GM23338 (cell line): ENCODE measurements at regions not wholly inside any gene's neighbourhood (a gene's known extent, or its start where the extent isn't known, plus 50 kb on each side); places are given as distances from the start of the nearest gene placed in this dataset.

Experiments used
- CREB1 ChIP-seq: fragments of 250-450 bp; sonication (Bioruptor Pico); IDR thresholded peaks from 2 replicates; pipeline ENCODE4 v1.5.0; 2020; ENCODE audit warnings: low read depth, mild to moderate bottlenecking, moderate library complexity
- EZH2 ChIP-seq: fragments of 200-600 bp; sonication (generic); IDR thresholded peaks from one replicate; pipeline ENCODE4 v1.8.0; 2017; ENCODE audit warnings: antibody characterized with exemption, mild to moderate bottlenecking, low read depth; ENCODE audit not compliant: unreplicated experiment
- EZH2phosphoT487 ChIP-seq: fragments of 200-600 bp; sonication (generic); IDR thresholded peaks from one replicate; pipeline ENCODE4 v1.8.1; 2018; ENCODE audit warnings: antibody characterized with exemption; ENCODE audit not compliant: unreplicated experiment
- JUNB ChIP-seq: IDR thresholded peaks from one replicate; pipeline ENCODE4 v1.6.1; 2016; ENCODE audit warnings: antibody characterized with exemption; ENCODE audit not compliant: unreplicated experiment
- NANOG ChIP-seq: IDR thresholded peaks from 2 replicates; pipeline ENCODE4 v1.6.1; 2016; ENCODE audit warnings: antibody characterized with exemption, borderline replicate concordance
- POLR2AphosphoS5 ChIP-seq: IDR thresholded peaks from 2 replicates; pipeline ENCODE4 v1.6.1; 2016; ENCODE audit warnings: antibody characterized with exemption, low read depth
- STAT1 ChIP-seq: IDR thresholded peaks from one replicate; pipeline ENCODE4 v1.6.1; 2016; ENCODE audit warnings: antibody characterized with exemption; ENCODE audit not compliant: unreplicated experiment
- ZNF331 ChIP-seq: fragments of 250-450 bp; sonication (Bioruptor Pico); IDR thresholded peaks from 2 replicates; pipeline ENCODE4 v1.5.0; 2020; ENCODE audit warnings: low read depth, mild to moderate bottlenecking, moderate library complexity
- TF ChIP-seq, protein P1 (sequence below), 2 experiments: fragments of 200-600 bp in 1 of 2; sonication (generic) in 1 of 2; conservative IDR thresholded peaks; 2 replicates each; pipeline versions ENCODE4 v1.5.1 to v1.6.1; 2016 to 2017; ENCODE audit warnings: antibody characterized with exemption in 2 of 2, low read depth in 2 of 2, mild to moderate bottlenecking in 2 of 2, moderate library complexity in 1 of 2
- TF ChIP-seq, protein P2 (sequence below): IDR thresholded peaks from one replicate; pipeline ENCODE4 v1.6.1; 2018; ENCODE audit warnings: antibody characterized with exemption; ENCODE audit not compliant: unreplicated experiment
- TF ChIP-seq, protein P3 (sequence below): IDR thresholded peaks from 2 replicates; pipeline ENCODE4 v1.6.1; 2016; ENCODE audit warnings: antibody characterized with exemption
- TF ChIP-seq, protein P4 (sequence below): fragments of 250-450 bp; sonication (Bioruptor Pico); IDR thresholded peaks from 2 replicates; pipeline ENCODE4 v1.5.0; 2020; ENCODE audit warnings: mild to moderate bottlenecking, moderate library complexity

DNA sequence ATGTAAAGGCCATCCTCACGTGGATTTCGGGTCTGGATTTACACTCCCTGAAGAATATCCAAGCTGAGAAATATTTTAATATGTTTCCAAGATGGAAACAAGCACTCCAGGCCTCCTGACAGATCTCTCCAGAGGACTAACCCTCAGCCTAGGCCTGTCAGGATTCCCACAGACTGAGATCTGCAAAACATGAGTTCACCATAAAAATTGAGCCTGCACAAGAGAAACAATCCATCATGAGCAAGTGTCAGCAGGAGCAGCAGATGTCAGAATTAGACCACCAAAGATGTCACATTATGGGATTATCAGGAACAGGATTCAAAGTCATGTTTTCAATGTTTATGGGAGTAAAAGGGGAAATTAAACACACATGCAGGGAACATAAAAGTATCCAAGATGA is 191.3 kb downstream of the TFCP2L1 start:
- TF ChIP-seq CREB1 (CRISPR knock-in tag) (no peak), POLR2AphosphoS5 (no peak), EZH2 (no peak), NANOG (no peak), EZH2phosphoT487 (no peak), JUNB (no peak), STAT1 (no peak), ZNF331 (no peak)
- TF ChIP-seq, protein P1, sequence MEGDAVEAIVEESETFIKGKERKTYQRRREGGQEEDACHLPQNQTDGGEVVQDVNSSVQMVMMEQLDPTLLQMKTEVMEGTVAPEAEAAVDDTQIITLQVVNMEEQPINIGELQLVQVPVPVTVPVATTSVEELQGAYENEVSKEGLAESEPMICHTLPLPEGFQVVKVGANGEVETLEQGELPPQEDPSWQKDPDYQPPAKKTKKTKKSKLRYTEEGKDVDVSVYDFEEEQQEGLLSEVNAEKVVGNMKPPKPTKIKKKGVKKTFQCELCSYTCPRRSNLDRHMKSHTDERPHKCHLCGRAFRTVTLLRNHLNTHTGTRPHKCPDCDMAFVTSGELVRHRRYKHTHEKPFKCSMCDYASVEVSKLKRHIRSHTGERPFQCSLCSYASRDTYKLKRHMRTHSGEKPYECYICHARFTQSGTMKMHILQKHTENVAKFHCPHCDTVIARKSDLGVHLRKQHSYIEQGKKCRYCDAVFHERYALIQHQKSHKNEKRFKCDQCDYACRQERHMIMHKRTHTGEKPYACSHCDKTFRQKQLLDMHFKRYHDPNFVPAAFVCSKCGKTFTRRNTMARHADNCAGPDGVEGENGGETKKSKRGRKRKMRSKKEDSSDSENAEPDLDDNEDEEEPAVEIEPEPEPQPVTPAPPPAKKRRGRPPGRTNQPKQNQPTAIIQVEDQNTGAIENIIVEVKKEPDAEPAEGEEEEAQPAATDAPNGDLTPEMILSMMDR (conservative IDR thresholded peaks at IDR 0.05; ENCODE audit: low read depth in 2 of 2), result no peak
- TF ChIP-seq, protein P2, sequence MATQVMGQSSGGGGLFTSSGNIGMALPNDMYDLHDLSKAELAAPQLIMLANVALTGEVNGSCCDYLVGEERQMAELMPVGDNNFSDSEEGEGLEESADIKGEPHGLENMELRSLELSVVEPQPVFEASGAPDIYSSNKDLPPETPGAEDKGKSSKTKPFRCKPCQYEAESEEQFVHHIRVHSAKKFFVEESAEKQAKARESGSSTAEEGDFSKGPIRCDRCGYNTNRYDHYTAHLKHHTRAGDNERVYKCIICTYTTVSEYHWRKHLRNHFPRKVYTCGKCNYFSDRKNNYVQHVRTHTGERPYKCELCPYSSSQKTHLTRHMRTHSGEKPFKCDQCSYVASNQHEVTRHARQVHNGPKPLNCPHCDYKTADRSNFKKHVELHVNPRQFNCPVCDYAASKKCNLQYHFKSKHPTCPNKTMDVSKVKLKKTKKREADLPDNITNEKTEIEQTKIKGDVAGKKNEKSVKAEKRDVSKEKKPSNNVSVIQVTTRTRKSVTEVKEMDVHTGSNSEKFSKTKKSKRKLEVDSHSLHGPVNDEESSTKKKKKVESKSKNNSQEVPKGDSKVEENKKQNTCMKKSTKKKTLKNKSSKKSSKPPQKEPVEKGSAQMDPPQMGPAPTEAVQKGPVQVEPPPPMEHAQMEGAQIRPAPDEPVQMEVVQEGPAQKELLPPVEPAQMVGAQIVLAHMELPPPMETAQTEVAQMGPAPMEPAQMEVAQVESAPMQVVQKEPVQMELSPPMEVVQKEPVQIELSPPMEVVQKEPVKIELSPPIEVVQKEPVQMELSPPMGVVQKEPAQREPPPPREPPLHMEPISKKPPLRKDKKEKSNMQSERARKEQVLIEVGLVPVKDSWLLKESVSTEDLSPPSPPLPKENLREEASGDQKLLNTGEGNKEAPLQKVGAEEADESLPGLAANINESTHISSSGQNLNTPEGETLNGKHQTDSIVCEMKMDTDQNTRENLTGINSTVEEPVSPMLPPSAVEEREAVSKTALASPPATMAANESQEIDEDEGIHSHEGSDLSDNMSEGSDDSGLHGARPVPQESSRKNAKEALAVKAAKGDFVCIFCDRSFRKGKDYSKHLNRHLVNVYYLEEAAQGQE, result no peak
- TF ChIP-seq, protein P3, sequence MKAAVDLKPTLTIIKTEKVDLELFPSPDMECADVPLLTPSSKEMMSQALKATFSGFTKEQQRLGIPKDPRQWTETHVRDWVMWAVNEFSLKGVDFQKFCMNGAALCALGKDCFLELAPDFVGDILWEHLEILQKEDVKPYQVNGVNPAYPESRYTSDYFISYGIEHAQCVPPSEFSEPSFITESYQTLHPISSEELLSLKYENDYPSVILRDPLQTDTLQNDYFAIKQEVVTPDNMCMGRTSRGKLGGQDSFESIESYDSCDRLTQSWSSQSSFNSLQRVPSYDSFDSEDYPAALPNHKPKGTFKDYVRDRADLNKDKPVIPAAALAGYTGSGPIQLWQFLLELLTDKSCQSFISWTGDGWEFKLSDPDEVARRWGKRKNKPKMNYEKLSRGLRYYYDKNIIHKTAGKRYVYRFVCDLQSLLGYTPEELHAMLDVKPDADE, result no peak
- TF ChIP-seq, protein P4, sequence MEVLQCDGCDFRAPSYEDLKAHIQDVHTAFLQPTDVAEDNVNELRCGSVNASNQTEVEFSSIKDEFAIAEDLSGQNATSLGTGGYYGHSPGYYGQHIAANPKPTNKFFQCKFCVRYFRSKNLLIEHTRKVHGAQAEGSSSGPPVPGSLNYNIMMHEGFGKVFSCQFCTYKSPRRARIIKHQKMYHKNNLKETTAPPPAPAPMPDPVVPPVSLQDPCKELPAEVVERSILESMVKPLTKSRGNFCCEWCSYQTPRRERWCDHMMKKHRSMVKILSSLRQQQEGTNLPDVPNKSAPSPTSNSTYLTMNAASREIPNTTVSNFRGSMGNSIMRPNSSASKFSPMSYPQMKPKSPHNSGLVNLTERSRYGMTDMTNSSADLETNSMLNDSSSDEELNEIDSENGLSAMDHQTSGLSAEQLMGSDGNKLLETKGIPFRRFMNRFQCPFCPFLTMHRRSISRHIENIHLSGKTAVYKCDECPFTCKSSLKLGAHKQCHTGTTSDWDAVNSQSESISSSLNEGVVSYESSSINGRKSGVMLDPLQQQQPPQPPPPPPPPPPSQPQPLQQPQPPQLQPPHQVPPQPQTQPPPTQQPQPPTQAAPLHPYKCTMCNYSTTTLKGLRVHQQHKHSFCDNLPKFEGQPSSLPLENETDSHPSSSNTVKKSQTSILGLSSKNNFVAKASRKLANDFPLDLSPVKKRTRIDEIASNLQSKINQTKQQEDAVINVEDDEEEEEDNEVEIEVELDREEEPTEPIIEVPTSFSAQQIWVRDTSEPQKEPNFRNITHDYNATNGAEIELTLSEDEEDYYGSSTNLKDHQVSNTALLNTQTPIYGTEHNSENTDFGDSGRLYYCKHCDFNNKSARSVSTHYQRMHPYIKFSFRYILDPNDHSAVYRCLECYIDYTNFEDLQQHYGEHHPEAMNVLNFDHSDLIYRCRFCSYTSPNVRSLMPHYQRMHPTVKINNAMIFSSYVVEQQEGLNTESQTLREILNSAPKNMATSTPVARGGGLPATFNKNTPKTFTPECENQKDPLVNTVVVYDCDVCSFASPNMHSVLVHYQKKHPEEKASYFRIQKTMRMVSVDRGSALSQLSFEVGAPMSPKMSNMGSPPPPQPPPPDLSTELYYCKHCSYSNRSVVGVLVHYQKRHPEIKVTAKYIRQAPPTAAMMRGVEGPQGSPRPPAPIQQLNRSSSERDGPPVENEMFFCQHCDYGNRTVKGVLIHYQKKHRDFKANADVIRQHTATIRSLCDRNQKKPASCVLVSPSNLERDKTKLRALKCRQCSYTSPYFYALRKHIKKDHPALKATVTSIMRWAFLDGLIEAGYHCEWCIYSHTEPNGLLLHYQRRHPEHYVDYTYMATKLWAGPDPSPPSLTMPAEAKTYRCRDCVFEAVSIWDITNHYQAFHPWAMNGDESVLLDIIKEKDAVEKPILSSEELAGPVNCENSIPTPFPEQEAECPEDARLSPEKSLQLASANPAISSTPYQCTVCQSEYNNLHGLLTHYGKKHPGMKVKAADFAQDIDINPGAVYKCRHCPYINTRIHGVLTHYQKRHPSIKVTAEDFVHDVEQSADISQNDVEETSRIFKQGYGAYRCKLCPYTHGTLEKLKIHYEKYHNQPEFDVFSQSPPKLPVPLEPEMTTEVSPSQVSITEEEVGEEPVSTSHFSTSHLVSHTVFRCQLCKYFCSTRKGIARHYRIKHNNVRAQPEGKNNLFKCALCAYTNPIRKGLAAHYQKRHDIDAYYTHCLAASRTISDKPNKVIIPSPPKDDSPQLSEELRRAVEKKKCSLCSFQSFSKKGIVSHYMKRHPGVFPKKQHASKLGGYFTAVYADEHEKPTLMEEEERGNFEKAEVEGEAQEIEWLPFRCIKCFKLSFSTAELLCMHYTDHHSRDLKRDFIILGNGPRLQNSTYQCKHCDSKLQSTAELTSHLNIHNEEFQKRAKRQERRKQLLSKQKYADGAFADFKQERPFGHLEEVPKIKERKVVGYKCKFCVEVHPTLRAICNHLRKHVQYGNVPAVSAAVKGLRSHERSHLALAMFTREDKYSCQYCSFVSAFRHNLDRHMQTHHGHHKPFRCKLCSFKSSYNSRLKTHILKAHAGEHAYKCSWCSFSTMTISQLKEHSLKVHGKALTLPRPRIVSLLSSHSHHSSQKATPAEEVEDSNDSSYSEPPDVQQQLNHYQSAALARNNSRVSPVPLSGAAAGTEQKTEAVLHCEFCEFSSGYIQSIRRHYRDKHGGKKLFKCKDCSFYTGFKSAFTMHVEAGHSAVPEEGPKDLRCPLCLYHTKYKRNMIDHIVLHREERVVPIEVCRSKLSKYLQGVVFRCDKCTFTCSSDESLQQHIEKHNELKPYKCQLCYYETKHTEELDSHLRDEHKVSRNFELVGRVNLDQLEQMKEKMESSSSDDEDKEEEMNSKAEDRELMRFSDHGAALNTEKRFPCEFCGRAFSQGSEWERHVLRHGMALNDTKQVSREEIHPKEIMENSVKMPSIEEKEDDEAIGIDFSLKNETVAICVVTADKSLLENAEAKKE (CRISPR knock-in tag), result no peak
